K562 (cell line): ENCODE measurements at regions not wholly inside any gene's neighbourhood (a gene's known extent, or its start where the extent isn't known, plus 50 kb on each side); places are given as distances from the start of the nearest gene placed in this dataset.

Experiments
- ATAC-seq: fragments of 200-7000 bp; cut with Tn5 transposase; 3 replicates; pipeline ENCODE4 v1.9.1; 2020; ENCODE audit warnings: moderate library complexity
- BruUV-seq: library from RNA; stranded (reverse); fragments of 400-500 nt; replicated peaks from 2 replicates; lab custom pipeline; 2021; lab: Mats Ljungman, UMichigan
- CTCF ChIA-PET: fragments of 300-600 bp; formaldehyde crosslinking; extraction: SDS; loops from one replicate; lab custom pipeline; 2021; ENCODE audit warnings: low intra/inter-chr PET ratio; lab: Yijun Ruan, JAX
- POLR2A ChIA-PET: fragments of 300-600, 350-650 bp; sonication (Branson Sonifier 250); formaldehyde crosslinking; extraction: SDS; loops from one replicate; lab custom pipeline; 2021; ENCODE audit warnings: antibody characterized with exemption, inconsistent platforms; lab: Yijun Ruan, JAX
- DNase-seq, 4 experiments: peaks; one replicate each; pipeline versions ENCODE4 v3.0.0 to v3.0.0-alpha.2; 2011 to 2018; ENCODE audit warnings: low spot score in 3 of 4, mixed read lengths in 3 of 4; ENCODE audit errors: extremely low read depth in 1 of 4
- FAIRE-seq: peaks from 2 replicates; lab custom pipeline; 2011; peaks lifted over from hg19 to GRCh38; lab: Jason Lieb, UNC
- H2AFZ ChIP-seq: 2 replicates; pipeline ENCODE4 v1.6.0; 2011; ENCODE audit warnings: low read depth, low read length, control low read depth, inconsistent platforms
- H3K27ac ChIP-seq: fragments of 200-600 bp; 3 replicates; pipeline ENCODE4 v1.8.0; 2011; ENCODE audit warnings: low read depth, mild to moderate bottlenecking, control low read depth, inconsistent platforms, low read length, moderate library complexity, mixed read lengths; ENCODE audit errors: extremely low read depth
- H3K27me3 ChIP-seq, 2 experiments: fragments of 300-600 bp in 1 of 2; 2 replicates in 1 of 2; 3 replicates in 1 of 2; pipeline versions ENCODE4 v1.6.0 to v1.8.0; 2011; ENCODE audit warnings: inconsistent platforms in 2 of 2, low read length in 2 of 2, mild to moderate bottlenecking in 1 of 2, mixed read lengths in 1 of 2, moderate library complexity in 1 of 2; ENCODE audit not compliant: control insufficient read depth in 2 of 2, insufficient read depth in 2 of 2
- H3K36me3 ChIP-seq: fragments of 300-600 bp; 3 replicates; pipeline ENCODE4 v1.8.0; 2011; ENCODE audit warnings: mild to moderate bottlenecking, low read length, inconsistent platforms; ENCODE audit not compliant: control insufficient read depth, insufficient read depth
- H3K4me1 ChIP-seq, 2 experiments: fragments of 200-600 bp in 1 of 2; replicated peaks in 1 of 2; 2 replicates in 1 of 2; 3 replicates in 1 of 2; pipeline versions ENCODE4 v1.5.1 to v1.8.0; 2011; ENCODE audit warnings: inconsistent platforms in 2 of 2, low read length in 2 of 2, mild to moderate bottlenecking in 1 of 2, mixed read lengths in 1 of 2, moderate library complexity in 1 of 2; ENCODE audit not compliant: control insufficient read depth in 2 of 2, insufficient read depth in 2 of 2
- H3K4me2 ChIP-seq: 2 replicates; pipeline ENCODE4 v1.6.1; 2011; ENCODE audit warnings: low read length, control low read depth, inconsistent platforms, mixed read lengths; ENCODE audit not compliant: insufficient read depth
- H3K4me3 ChIP-seq: fragments of 200-600 bp; sonication (generic), shearing (Covaris generic); 2 replicates; pipeline ENCODE4 v1.5.1; 2016; ENCODE audit warnings: control low read depth, inconsistent platforms
- H3K79me2 ChIP-seq: fragments of 200-600 bp; 3 replicates; pipeline ENCODE4 v1.8.0; 2011; ENCODE audit warnings: low read length, inconsistent platforms; ENCODE audit not compliant: control insufficient read depth, insufficient read depth
- H3K9ac ChIP-seq, 2 experiments: 2 replicates each; pipeline versions ENCODE4 v1.6.0 to v1.6.1; 2011; ENCODE audit warnings: low read depth in 2 of 2, low read length in 2 of 2, control low read depth in 1 of 2, inconsistent platforms in 1 of 2, mild to moderate bottlenecking in 1 of 2, mixed read lengths in 1 of 2; ENCODE audit not compliant: insufficient read depth in 1 of 2
- H3K9me1 ChIP-seq: one replicate; pipeline ENCODE4 v1.6.0; 2011; ENCODE audit warnings: inconsistent platforms, mild to moderate bottlenecking, low read length, moderate library complexity; ENCODE audit not compliant: control insufficient read depth, insufficient read depth
- H3K9me3 ChIP-seq: replicated peaks from 2 replicates; pipeline ENCODE4 v1.5.1; 2011; ENCODE audit warnings: low read depth, low read length, inconsistent platforms; ENCODE audit not compliant: control insufficient read depth, insufficient read depth
- H4K20me1 ChIP-seq: replicated peaks from 2 replicates; pipeline ENCODE4 v1.6.1; 2011; ENCODE audit warnings: low read length, inconsistent platforms, mixed read lengths; ENCODE audit not compliant: control insufficient read depth, insufficient read depth
- CBFB ChIP-seq: sonication (generic); formaldehyde crosslinking; IDR thresholded peaks from 2 replicates; pipeline ENCODE4 v1.4.0; 2020; ENCODE audit warnings: mild to moderate bottlenecking, missing genetic modification reagents
- CHCHD3 ChIP-seq: fragments of 250-450 bp; sonication (Bioruptor Pico); IDR thresholded peaks from 2 replicates; pipeline ENCODE4 v2.1.2; 2022; ENCODE audit warnings: mild to moderate bottlenecking
- E2F3 ChIP-seq: fragments of 250-450 bp; sonication (Bioruptor Pico); IDR thresholded peaks from 2 replicates; pipeline ENCODE4 v1.4.0; 2020; ENCODE audit warnings: mild to moderate bottlenecking
- GABPB2 ChIP-seq: fragments of 250-450 bp; sonication (Bioruptor Pico); conservative IDR thresholded peaks from 2 replicates; pipeline ENCODE4 v1.5.1; 2021; ENCODE audit warnings: mild to moderate bottlenecking
- GATAD2A ChIP-seq: fragments of 450-650 bp; IDR thresholded peaks from 2 replicates; pipeline ENCODE4 v1.6.1; 2017
- MTA2 ChIP-seq: fragments of 450-650 bp; IDR thresholded peaks from 2 replicates; pipeline ENCODE4 v1.6.1; 2016; ENCODE audit warnings: low read depth
- POLR2G ChIP-seq: fragments of 200-400 bp; formaldehyde crosslinking; IDR thresholded peaks from 2 replicates; pipeline ENCODE4 v1.6.1; 2017; ENCODE audit warnings: low read depth, mild to moderate bottlenecking, antibody characterized with exemption, low read length, moderate library complexity
- RBM17 ChIP-seq: fragments of 200-400 bp; formaldehyde crosslinking; IDR thresholded peaks from 2 replicates; pipeline ENCODE4 v1.6.1; 2017; ENCODE audit warnings: low read depth, mild to moderate bottlenecking, low read length, borderline replicate concordance
- TBL1XR1 ChIP-seq, 2 experiments: IDR thresholded peaks; 2 replicates each; pipeline ENCODE4 v1.6.1; 2012; ENCODE audit warnings: improper control_type of control experiment in 2 of 2, low read length in 2 of 2, mild to moderate bottlenecking in 1 of 2
- YBX1 ChIP-seq: fragments of 450-650 bp; IDR thresholded peaks from 2 replicates; pipeline ENCODE4 v1.7.1; 2016; ENCODE audit warnings: mild to moderate bottlenecking
- ZNF408 ChIP-seq: fragments of 250-450 bp; sonication (Bioruptor Pico); IDR thresholded peaks from 2 replicates; pipeline ENCODE4 v1.4.0; 2020; ENCODE audit warnings: low read depth, mild to moderate bottlenecking, moderate library complexity
- ZNF644 ChIP-seq: fragments of 200-800 bp; sonication (Bioruptor generic); IDR thresholded peaks from 2 replicates; pipeline ENCODE4 v1.6.1; 2016; ENCODE audit warnings: low read depth, missing genetic modification characterization, missing compliant biosample characterization
- in situ Hi-C: fragments of 300-500 bp; cut with MboI; formaldehyde crosslinking; loops from 4 replicates; pipeline ENCODE4 v1.15.0; 2018; ENCODE audit warnings: inconsistent platforms, mixed read lengths
- intact Hi-C: fragments of 100-400 bp; cut with micrococcal nuclease; formaldehyde crosslinking; loops from 2 replicates; pipeline ENCODE4 v1.14.2; 2022
- TF ChIP-seq, protein P1 (sequence below): sonication (generic); formaldehyde crosslinking; IDR thresholded peaks from 2 replicates; pipeline ENCODE4 v1.8.1; 2023; ENCODE audit warnings: mild to moderate bottlenecking, missing genetic modification reagents
- TF ChIP-seq, protein P2 (sequence below), 2 experiments: fragments of 450-650 bp in 1 of 2; sonication (generic) in 1 of 2; formaldehyde crosslinking; conservative IDR thresholded peaks; 2 replicates each; pipeline versions ENCODE4 v1.4.0 to v1.8.1; 2020 to 2022; ENCODE audit warnings: mild to moderate bottlenecking in 1 of 2, missing genetic modification reagents in 1 of 2
- TF ChIP-seq, protein P3 (sequence below): sonication (generic); formaldehyde crosslinking; IDR thresholded peaks from 2 replicates; pipeline ENCODE4 v1.5.0; 2020; ENCODE audit warnings: missing genetic modification reagents
- TF ChIP-seq, protein P4 (sequence below), 2 experiments: fragments of 450-650 bp in 1 of 2; IDR thresholded peaks; 2 replicates each; pipeline ENCODE4 v1.6.1; 2011 to 2017; ENCODE audit warnings: low read depth in 2 of 2, antibody characterized with exemption in 1 of 2, borderline replicate concordance in 1 of 2, low read length in 1 of 2, mild to moderate bottlenecking in 1 of 2, mixed read lengths in 1 of 2; ENCODE audit not compliant: control insufficient read depth in 1 of 2

DNA sequence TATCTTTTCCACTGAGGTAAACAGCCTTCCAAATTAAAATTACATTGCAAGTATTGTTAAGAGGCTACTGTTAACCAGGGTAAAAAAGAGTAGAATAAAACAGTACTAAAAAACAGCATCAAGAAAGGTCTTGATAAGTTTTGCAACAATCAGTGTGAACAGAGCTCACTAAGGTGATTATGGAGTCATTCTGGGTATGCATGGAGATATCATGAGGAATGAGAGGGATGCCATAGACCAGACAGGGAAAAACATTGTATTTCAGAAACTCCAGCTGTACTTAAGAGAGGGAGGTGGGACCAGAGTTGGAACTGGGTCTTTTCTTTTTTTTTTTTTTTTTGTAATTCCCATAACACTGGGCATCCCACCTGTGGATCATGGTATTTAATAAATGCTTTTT is 549.6 kb downstream of the INHBA start:
- H3K4me3 ChIP-seq = no peak overlapping the region
- no peaks in the 10 kb centered on the region for H3K27me3 ChIP-seq
- no peaks in the 10 kb centered on the region for H4K20me1 ChIP-seq
- ChIA-PET CTCF (no interaction called here), POLR2A (no interaction called here)
- no peaks in the 10 kb centered on the region for H3K36me3 ChIP-seq
- H3K79me2 ChIP-seq = no peaks in the 10 kb centered on the region
- H3K4me2 ChIP-seq = no peak overlapping the region
- no peaks in the 10 kb centered on the region for H3K9me3 ChIP-seq
- ATAC-seq = no peak
- TF ChIP-seq ZNF408 (CRISPR knock-in tag) = no peak
- no peak for TF ChIP-seq ZNF644 (tag)
- TF ChIP-seq CBFB = no peak
- TF ChIP-seq, protein P1, sequence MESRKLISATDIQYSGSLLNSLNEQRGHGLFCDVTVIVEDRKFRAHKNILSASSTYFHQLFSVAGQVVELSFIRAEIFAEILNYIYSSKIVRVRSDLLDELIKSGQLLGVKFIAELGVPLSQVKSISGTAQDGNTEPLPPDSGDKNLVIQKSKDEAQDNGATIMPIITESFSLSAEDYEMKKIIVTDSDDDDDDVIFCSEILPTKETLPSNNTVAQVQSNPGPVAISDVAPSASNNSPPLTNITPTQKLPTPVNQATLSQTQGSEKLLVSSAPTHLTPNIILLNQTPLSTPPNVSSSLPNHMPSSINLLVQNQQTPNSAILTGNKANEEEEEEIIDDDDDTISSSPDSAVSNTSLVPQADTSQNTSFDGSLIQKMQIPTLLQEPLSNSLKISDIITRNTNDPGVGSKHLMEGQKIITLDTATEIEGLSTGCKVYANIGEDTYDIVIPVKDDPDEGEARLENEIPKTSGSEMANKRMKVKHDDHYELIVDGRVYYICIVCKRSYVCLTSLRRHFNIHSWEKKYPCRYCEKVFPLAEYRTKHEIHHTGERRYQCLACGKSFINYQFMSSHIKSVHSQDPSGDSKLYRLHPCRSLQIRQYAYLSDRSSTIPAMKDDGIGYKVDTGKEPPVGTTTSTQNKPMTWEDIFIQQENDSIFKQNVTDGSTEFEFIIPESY (CRISPR knock-in tag) = no peak
- TF ChIP-seq E2F3 (CRISPR knock-in tag) = no peak
- TF ChIP-seq CHCHD3 (CRISPR knock-in tag) = no peak
- TF ChIP-seq, protein P2, sequence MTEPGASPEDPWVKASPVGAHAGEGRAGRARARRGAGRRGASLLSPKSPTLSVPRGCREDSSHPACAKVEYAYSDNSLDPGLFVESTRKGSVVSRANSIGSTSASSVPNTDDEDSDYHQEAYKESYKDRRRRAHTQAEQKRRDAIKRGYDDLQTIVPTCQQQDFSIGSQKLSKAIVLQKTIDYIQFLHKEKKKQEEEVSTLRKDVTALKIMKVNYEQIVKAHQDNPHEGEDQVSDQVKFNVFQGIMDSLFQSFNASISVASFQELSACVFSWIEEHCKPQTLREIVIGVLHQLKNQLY (CRISPR knock-in tag; conservative IDR thresholded peaks at IDR 0.05) = no peak
- TF ChIP-seq MTA2 = no peak
- TF ChIP-seq RBM17 = no peak
- no peak for TF ChIP-seq GATAD2A
- TF ChIP-seq POLR2G = no peak
- TF ChIP-seq, protein P3, sequence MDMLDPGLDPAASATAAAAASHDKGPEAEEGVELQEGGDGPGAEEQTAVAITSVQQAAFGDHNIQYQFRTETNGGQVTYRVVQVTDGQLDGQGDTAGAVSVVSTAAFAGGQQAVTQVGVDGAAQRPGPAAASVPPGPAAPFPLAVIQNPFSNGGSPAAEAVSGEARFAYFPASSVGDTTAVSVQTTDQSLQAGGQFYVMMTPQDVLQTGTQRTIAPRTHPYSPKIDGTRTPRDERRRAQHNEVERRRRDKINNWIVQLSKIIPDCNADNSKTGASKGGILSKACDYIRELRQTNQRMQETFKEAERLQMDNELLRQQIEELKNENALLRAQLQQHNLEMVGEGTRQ (CRISPR knock-in tag) = no peak
- no peak for TF ChIP-seq YBX1
- no peak for TF ChIP-seq GABPB2 (CRISPR knock-in tag)
- no peak for TF ChIP-seq TBL1XR1 (IDR thresholded peaks at IDR 0.05; ENCODE audit: low read length in 2 of 2)
- TF ChIP-seq, protein P4, sequence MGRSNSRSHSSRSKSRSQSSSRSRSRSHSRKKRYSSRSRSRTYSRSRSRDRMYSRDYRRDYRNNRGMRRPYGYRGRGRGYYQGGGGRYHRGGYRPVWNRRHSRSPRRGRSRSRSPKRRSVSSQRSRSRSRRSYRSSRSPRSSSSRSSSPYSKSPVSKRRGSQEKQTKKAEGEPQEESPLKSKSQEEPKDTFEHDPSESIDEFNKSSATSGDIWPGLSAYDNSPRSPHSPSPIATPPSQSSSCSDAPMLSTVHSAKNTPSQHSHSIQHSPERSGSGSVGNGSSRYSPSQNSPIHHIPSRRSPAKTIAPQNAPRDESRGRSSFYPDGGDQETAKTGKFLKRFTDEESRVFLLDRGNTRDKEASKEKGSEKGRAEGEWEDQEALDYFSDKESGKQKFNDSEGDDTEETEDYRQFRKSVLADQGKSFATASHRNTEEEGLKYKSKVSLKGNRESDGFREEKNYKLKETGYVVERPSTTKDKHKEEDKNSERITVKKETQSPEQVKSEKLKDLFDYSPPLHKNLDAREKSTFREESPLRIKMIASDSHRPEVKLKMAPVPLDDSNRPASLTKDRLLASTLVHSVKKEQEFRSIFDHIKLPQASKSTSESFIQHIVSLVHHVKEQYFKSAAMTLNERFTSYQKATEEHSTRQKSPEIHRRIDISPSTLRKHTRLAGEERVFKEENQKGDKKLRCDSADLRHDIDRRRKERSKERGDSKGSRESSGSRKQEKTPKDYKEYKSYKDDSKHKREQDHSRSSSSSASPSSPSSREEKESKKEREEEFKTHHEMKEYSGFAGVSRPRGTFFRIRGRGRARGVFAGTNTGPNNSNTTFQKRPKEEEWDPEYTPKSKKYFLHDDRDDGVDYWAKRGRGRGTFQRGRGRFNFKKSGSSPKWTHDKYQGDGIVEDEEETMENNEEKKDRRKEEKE (IDR thresholded peaks at IDR 0.05; ENCODE audit: borderline replicate concordance in 1 of 2, control insufficient read depth in 1 of 2, low read depth in 2 of 2, low read length in 1 of 2) = no peak
- no peak for FAIRE-seq
- in situ Hi-C loops (no loop called here), intact Hi-C loops (no loop called here)
- no peaks in the 10 kb centered on the region for H3K4me1 ChIP-seq
- H2AFZ ChIP-seq = no peak overlapping the region
- no TSS peak for BruUV-seq
- no peaks in the 10 kb centered on the region for H3K9me1 ChIP-seq
- no peak for DNase-seq
- H3K9ac ChIP-seq = no peak overlapping the region
- no peak overlapping the region for H3K27ac ChIP-seq
